DOHH2 (cell line): ENCODE measurements at regions not wholly inside any gene's neighbourhood (a gene's known extent, or its start where the extent isn't known, plus 50 kb on each side); places are given as distances from the start of the nearest gene placed in this dataset.

Experiments used
- EZH2phosphoT487 ChIP-seq: fragments of 200-600 bp; sonication (generic); IDR thresholded peaks from 2 replicates; pipeline ENCODE4 v1.6.1; 2017; ENCODE audit warnings: borderline replicate concordance, mild to moderate bottlenecking, antibody characterized with exemption, low read length, moderate library complexity, mixed read lengths
- TF ChIP-seq, protein P1 (sequence below): fragments of 200-600 bp; sonication (generic); IDR thresholded peaks from one replicate; pipeline ENCODE4 v1.5.1; 2014; ENCODE audit warnings: antibody characterized with exemption, mild to moderate bottlenecking, low read depth, low read length; ENCODE audit not compliant: poor library complexity, severe bottlenecking

DNA sequence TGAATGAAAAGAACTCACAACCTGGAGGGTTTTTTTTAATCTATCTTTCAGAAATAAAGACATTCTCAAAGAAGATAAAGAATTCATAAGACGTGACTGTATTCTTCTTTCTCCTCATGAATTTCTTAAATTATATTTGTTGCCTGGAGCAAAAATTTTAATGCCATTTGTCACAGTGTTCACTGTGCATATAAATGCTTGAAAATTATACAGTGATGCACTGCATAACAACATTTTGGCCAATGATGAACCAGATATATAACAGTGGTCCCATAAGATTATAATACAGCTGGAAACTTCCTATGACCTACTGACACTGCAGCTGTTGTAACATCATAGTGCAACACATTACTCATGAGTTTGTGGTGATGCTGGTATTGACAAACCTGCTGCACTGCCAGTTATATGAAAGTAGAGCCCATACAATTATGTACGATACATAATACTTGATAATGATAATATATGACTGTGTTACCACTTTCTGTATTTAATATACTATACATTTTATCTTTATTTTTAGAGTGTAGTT is 67.3 kb downstream of the P2RY1 start:
- TF ChIP-seq, protein P1, sequence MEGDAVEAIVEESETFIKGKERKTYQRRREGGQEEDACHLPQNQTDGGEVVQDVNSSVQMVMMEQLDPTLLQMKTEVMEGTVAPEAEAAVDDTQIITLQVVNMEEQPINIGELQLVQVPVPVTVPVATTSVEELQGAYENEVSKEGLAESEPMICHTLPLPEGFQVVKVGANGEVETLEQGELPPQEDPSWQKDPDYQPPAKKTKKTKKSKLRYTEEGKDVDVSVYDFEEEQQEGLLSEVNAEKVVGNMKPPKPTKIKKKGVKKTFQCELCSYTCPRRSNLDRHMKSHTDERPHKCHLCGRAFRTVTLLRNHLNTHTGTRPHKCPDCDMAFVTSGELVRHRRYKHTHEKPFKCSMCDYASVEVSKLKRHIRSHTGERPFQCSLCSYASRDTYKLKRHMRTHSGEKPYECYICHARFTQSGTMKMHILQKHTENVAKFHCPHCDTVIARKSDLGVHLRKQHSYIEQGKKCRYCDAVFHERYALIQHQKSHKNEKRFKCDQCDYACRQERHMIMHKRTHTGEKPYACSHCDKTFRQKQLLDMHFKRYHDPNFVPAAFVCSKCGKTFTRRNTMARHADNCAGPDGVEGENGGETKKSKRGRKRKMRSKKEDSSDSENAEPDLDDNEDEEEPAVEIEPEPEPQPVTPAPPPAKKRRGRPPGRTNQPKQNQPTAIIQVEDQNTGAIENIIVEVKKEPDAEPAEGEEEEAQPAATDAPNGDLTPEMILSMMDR = no peak
- no peak for TF ChIP-seq EZH2phosphoT487
